ENCODE measurements at regions not wholly inside any gene's neighbourhood (a gene's known extent, or its start where the extent isn't known, plus 50 kb on each side); places are given as distances from the start of the nearest gene placed in this dataset.

GRCh38 chr5:82491397-82491796 is 213.2 kb upstream of the RPS23 start:
- TF ChIP-seq, protein P1, sequence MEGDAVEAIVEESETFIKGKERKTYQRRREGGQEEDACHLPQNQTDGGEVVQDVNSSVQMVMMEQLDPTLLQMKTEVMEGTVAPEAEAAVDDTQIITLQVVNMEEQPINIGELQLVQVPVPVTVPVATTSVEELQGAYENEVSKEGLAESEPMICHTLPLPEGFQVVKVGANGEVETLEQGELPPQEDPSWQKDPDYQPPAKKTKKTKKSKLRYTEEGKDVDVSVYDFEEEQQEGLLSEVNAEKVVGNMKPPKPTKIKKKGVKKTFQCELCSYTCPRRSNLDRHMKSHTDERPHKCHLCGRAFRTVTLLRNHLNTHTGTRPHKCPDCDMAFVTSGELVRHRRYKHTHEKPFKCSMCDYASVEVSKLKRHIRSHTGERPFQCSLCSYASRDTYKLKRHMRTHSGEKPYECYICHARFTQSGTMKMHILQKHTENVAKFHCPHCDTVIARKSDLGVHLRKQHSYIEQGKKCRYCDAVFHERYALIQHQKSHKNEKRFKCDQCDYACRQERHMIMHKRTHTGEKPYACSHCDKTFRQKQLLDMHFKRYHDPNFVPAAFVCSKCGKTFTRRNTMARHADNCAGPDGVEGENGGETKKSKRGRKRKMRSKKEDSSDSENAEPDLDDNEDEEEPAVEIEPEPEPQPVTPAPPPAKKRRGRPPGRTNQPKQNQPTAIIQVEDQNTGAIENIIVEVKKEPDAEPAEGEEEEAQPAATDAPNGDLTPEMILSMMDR (IDR thresholded peaks at IDR 0.05; ENCODE audit: borderline replicate concordance, control extremely low read depth, extremely low read depth, insufficient read depth, missing control alignments), result no peak
- in situ Hi-C loops (cut with MboI; ENCODE audit: low sequenced_read_pairs, unreplicated experiment), result no loop called here
- no peak for DNase-seq (ENCODE audit: low spot score)

- no peak for DNase-seq (ENCODE audit: low spot score)
- in situ Hi-C loops (cut with MboI; ENCODE audit: low sequenced_read_pairs, unreplicated experiment), result no loop called here
- TF ChIP-seq, protein P1 (IDR thresholded peaks at IDR 0.05; ENCODE audit: borderline replicate concordance, control extremely low read depth, extremely low read depth, insufficient read depth, missing control alignments), result no peak
Observed at GRCh38 chr5:82489683-82490082, 211.5 kb upstream of the RPS23 start.

GRCh38 chr5:82487131-82487530 is 209.0 kb upstream of the RPS23 start:
- TF ChIP-seq, protein P1 (IDR thresholded peaks at IDR 0.05; ENCODE audit: borderline replicate concordance, control extremely low read depth, extremely low read depth, insufficient read depth, missing control alignments), result no peak
- no peak for DNase-seq (ENCODE audit: low spot score)
- in situ Hi-C loops (cut with MboI; ENCODE audit: low sequenced_read_pairs, unreplicated experiment), result no loop called here

DNA sequence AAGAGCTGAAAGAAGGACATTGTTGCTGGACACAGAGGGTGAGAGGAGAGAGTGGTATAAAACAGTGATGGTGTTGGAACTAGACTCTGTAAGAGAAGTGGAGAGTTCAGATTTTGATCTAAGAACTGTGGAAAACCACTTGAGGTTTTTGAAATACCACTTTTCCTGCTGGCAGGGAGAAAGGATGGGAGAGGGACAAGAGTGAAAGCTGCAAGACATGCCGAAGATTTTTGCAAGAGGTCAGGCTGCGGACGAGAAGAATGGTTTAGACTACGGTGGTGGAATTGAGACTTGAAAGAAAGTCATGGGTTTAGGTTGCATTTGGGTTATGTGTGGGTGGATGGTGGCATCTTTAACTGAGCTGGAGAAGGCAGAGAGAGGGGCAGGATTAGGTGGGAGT is 202.2 kb upstream of the RPS23 start:
- TF ChIP-seq, protein P1 (IDR thresholded peaks at IDR 0.05; ENCODE audit: borderline replicate concordance, control extremely low read depth, extremely low read depth, insufficient read depth, missing control alignments), result no peak
- DNase-seq (ENCODE audit: low spot score), result no peak
- in situ Hi-C loops (cut with MboI; ENCODE audit: low sequenced_read_pairs, unreplicated experiment), result no loop called here

DNA sequence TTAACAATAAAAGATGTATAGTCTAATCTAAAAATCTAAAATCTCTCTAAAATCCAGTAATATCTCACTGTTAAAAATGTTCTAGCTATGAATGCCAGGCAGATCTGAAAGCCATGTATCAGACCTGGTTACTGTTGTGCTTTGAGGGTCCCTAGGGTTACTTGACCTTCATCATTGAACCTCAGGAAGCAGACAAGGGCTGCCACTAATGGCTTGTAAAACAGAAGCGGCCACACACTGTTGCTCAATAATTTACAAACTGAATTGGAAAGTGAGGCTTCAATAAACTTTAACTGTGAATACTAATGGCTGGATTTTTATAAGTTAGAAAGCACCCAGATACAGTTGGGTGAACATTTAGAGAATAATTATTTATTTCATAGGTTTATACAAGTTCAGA is 198.0 kb upstream of the RPS23 start:
- TF ChIP-seq, protein P1 (IDR thresholded peaks at IDR 0.05; ENCODE audit: borderline replicate concordance, control extremely low read depth, extremely low read depth, insufficient read depth, missing control alignments), result no peak
- in situ Hi-C loops (cut with MboI; ENCODE audit: low sequenced_read_pairs, unreplicated experiment), result no loop called here
- no peak for DNase-seq (ENCODE audit: low spot score)

DNA sequence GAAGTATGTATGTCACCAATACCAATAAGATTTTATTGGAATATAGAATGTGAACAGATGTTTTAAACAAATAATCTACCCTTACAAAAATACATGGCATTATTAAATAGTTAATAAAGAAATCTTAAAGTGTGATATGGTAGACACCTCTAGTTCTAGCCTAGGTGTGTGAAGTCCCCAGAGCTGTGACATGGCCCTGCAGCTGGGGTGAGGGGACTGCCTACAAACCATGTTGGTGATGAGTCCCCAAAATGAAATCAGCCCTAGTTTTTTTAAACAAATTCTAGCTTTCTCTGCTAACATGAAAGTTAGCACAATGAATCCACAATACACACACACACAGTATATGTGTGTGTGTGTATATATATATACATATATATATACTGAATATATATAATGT is 195.1 kb upstream of the RPS23 start:
- TF ChIP-seq, protein P1 (IDR thresholded peaks at IDR 0.05; ENCODE audit: borderline replicate concordance, control extremely low read depth, extremely low read depth, insufficient read depth, missing control alignments), result no peak
- in situ Hi-C loops (cut with MboI; ENCODE audit: low sequenced_read_pairs, unreplicated experiment), result no loop called here
- no peak for DNase-seq (ENCODE audit: low spot score)

All from GM13976 (cell line).